Fibroblast of lung (primary cell): ENCODE measurements at regions not wholly inside any gene's neighbourhood (a gene's known extent, or its start where the extent isn't known, plus 50 kb on each side); places are given as distances from the start of the nearest gene placed in this dataset.

Experiments
- DNase-seq, 2 donors: peaks; one replicate each; pipeline versions ENCODE4 v3.0.0 to v3.0.0-alpha.2; 2010; ENCODE audit warnings: low read depth in 2 of 2
- H2AFZ ChIP-seq: 2 replicates; pipeline ENCODE4 v1.5.1; 2012; ENCODE audit warnings: low read length, control low read depth, inconsistent platforms
- H3K27ac ChIP-seq: 2 replicates; pipeline ENCODE4 v1.5.1; 2011; ENCODE audit warnings: low read length, control low read depth; ENCODE audit not compliant: insufficient read depth
- H3K27me3 ChIP-seq: 2 replicates; pipeline ENCODE4 v1.5.1; 2011; ENCODE audit warnings: mild to moderate bottlenecking, low read length; ENCODE audit not compliant: control insufficient read depth, insufficient read depth
- H3K36me3 ChIP-seq: 2 replicates; pipeline ENCODE4 v1.5.1; 2011; ENCODE audit warnings: low read length; ENCODE audit not compliant: control insufficient read depth, insufficient read depth
- H3K4me1 ChIP-seq: 2 replicates; pipeline ENCODE4 v1.5.1; 2011; ENCODE audit warnings: low read length; ENCODE audit not compliant: control insufficient read depth, insufficient read depth; ENCODE audit errors: extremely low read depth
- H3K4me2 ChIP-seq: 2 replicates; pipeline ENCODE4 v1.5.1; 2011; ENCODE audit warnings: low read length, control low read depth; ENCODE audit not compliant: insufficient read depth; ENCODE audit errors: extremely low read depth
- H3K4me3 ChIP-seq, 4 experiments: fragments of 200-600 bp in 1 of 4; sonication (generic) in 1 of 4; replicated peaks in 1 of 4; 2 replicates each; pipeline ENCODE4 v1.5.1; 2011 to 2016; ENCODE audit warnings: low read length in 4 of 4, low read depth in 3 of 4, mild to moderate bottlenecking in 3 of 4, control low read depth in 2 of 4, inconsistent platforms in 1 of 4, mixed read lengths in 1 of 4; ENCODE audit not compliant: insufficient read depth in 1 of 4; ENCODE audit errors: control extremely low read depth in 1 of 4
- H3K79me2 ChIP-seq: 2 replicates; pipeline ENCODE4 v1.5.1; 2012; ENCODE audit warnings: mild to moderate bottlenecking, low read length, inconsistent platforms; ENCODE audit not compliant: control insufficient read depth, insufficient read depth
- H3K9ac ChIP-seq: 2 replicates; pipeline ENCODE4 v1.5.1; 2011; ENCODE audit warnings: mild to moderate bottlenecking, low read length, control low read depth; ENCODE audit not compliant: insufficient read depth
- H3K9me3 ChIP-seq: 2 replicates; pipeline ENCODE4 v1.5.1; 2012; ENCODE audit warnings: low read depth, low read length; ENCODE audit not compliant: control insufficient read depth, insufficient read depth
- H4K20me1 ChIP-seq: 2 replicates; pipeline ENCODE4 v1.5.1; 2011; ENCODE audit warnings: low read length; ENCODE audit not compliant: control insufficient read depth, insufficient read depth; ENCODE audit errors: extremely low read depth
- EZH2 ChIP-seq: IDR thresholded peaks from 2 replicates; pipeline ENCODE4 v1.5.1; 2012; ENCODE audit warnings: low read length, control low read depth, mild to moderate bottlenecking; ENCODE audit errors: missing control alignments
- TF ChIP-seq, protein P1 (sequence below), 2 donors: IDR thresholded peaks in 1 of 2; conservative IDR thresholded peaks in 1 of 2; 1 replicate in 1 of 2; 2 replicates in 1 of 2; pipeline ENCODE4 v1.5.1; 2011 to 2012; ENCODE audit warnings: low read length in 2 of 2, control low read depth in 1 of 2, inconsistent platforms in 1 of 2, low read depth in 1 of 2, mild to moderate bottlenecking in 1 of 2

DNA sequence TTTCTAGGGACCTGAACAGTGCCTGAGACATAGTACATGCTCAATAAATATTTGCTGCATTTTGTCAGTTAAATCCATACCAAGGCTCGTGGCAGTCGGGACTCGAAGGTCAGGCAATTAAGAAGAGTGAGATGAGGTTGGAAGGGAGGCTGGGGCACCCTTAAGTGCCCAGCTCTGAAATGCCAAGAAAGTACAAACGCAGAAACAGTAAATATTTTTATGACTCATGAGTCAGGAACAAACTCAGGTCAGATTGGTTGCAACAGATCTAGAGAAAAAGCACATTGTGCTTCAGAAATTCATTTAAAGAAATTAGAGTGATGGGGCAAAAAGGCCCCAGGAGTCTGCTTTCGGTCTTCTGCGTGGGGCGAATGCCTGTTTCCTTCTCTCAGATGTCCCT is 83.0 kb upstream of the FZD10 start:
- DNase-seq: no peak
- TF ChIP-seq, protein P1, sequence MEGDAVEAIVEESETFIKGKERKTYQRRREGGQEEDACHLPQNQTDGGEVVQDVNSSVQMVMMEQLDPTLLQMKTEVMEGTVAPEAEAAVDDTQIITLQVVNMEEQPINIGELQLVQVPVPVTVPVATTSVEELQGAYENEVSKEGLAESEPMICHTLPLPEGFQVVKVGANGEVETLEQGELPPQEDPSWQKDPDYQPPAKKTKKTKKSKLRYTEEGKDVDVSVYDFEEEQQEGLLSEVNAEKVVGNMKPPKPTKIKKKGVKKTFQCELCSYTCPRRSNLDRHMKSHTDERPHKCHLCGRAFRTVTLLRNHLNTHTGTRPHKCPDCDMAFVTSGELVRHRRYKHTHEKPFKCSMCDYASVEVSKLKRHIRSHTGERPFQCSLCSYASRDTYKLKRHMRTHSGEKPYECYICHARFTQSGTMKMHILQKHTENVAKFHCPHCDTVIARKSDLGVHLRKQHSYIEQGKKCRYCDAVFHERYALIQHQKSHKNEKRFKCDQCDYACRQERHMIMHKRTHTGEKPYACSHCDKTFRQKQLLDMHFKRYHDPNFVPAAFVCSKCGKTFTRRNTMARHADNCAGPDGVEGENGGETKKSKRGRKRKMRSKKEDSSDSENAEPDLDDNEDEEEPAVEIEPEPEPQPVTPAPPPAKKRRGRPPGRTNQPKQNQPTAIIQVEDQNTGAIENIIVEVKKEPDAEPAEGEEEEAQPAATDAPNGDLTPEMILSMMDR (conservative IDR thresholded peaks at IDR 0.05 in 1 of 2, IDR thresholded peaks at IDR 0.05 in 1 of 2; ENCODE audit: low read depth in 1 of 2, low read length in 2 of 2): no peak
- no peak for TF ChIP-seq EZH2
- H3K27ac ChIP-seq: no peak overlapping the region

DNA sequence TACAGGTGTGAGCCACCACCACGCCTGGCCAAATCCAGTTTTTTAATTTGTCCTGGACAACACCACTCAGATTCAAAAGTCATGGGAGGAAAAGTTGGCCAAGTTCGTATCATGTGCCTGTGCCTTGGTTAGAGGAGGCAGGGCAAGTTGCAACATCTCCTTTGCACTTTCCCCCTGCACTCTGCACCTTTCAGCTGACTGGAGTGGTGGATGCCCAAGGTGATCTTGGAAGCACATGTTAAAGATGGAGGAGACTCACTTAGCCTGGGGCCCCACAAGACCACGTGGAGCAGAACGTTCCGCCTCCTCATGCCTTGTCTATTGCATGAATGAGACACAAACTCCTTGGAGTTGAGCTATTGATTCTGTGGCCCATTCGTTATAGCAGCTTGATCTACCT is 82.1 kb upstream of the FZD10 start:
- TF ChIP-seq EZH2: no peak
- TF ChIP-seq, protein P1 (conservative IDR thresholded peaks at IDR 0.05 in 1 of 2, IDR thresholded peaks at IDR 0.05 in 1 of 2; ENCODE audit: low read depth in 1 of 2, low read length in 2 of 2): no peak

More for the DNA sequence above, 83.0 kb upstream of the FZD10 start:
- H4K20me1 ChIP-seq: no peaks in the 10 kb centered on the region
- H3K4me3 ChIP-seq: no peak overlapping the region
- no peak overlapping the region for H3K9ac ChIP-seq
- no peaks in the 10 kb centered on the region for H3K9me3 ChIP-seq
- no peaks in the 10 kb centered on the region for H3K27me3 ChIP-seq
- no peaks in the 10 kb centered on the region for H3K36me3 ChIP-seq
- no peak overlapping the region for H2AFZ ChIP-seq
- no peak overlapping the region for H3K4me2 ChIP-seq
- H3K4me1 ChIP-seq: no peaks in the 10 kb centered on the region
- H3K79me2 ChIP-seq: no peaks in the 10 kb centered on the region

DNA sequence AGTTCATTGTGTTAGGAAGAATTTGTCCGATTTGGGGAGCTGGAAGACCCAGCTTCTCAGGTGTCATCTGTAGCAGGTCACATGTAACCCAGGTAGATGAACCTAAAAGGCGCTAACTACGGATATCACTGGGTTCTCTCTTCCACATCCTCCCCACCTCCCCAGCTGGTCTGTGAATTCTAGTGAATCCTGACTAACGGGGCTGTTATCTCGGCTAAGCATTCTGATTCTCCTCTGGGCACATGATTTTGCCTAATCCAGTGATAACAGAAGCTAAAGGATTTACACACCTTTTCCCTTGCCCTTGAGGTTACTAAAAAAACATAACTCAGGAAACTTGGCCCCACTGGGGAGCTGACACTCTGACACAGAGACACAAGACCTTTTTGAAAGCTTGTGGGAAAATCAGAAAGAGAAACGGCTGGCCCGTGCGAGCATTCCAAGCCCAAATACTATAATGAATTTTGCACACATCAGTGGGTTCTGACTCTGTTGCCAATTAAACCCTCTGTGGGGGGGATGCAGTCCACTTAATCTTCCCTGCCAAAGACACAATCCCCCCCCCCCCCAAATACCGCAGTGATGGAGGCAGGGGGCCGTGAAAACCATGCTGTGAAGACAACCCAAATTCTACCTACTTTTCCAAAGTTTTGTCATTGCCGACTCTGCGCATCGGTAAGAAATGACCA is 81.0 kb upstream of the FZD10 start:
- no peak for DNase-seq
- no peak overlapping the region for H3K27ac ChIP-seq
- H3K9ac ChIP-seq: no peak overlapping the region
- no peak overlapping the region for H3K4me2 ChIP-seq
- TF ChIP-seq EZH2: no peak
- TF ChIP-seq, protein P1 (conservative IDR thresholded peaks at IDR 0.05 in 1 of 2, IDR thresholded peaks at IDR 0.05 in 1 of 2; ENCODE audit: low read depth in 1 of 2, low read length in 2 of 2): no peak
- no peak overlapping the region for H2AFZ ChIP-seq
- no peaks in the 10 kb centered on the region for H3K27me3 ChIP-seq
- H3K4me3 ChIP-seq: no peak overlapping the region
- H3K9me3 ChIP-seq: no peaks in the 10 kb centered on the region
- no peaks in the 10 kb centered on the region for H3K36me3 ChIP-seq
- H3K4me1 ChIP-seq: no peaks in the 10 kb centered on the region
- H4K20me1 ChIP-seq: no peaks in the 10 kb centered on the region
- no peaks in the 10 kb centered on the region for H3K79me2 ChIP-seq

More for the DNA sequence above, 82.1 kb upstream of the FZD10 start:
- Histone ChIP-seq H3K79me2 (no peaks in the 10 kb centered on the region), H3K4me2 (no peak overlapping the region), H3K36me3 (no peaks in the 10 kb centered on the region), H3K4me1 (no peaks in the 10 kb centered on the region), H3K27ac (no peak overlapping the region), H4K20me1 (no peaks in the 10 kb centered on the region), H2AFZ (no peak overlapping the region), H3K4me3 (no peak overlapping the region), H3K9me3 (no peaks in the 10 kb centered on the region), H3K9ac (no peak overlapping the region), H3K27me3 (no peaks in the 10 kb centered on the region)
- no peak for DNase-seq
